Lower leg skin (tissue), 4 donors: ENCODE measurements at regions not wholly inside any gene's neighbourhood (a gene's known extent, or its start where the extent isn't known, plus 50 kb on each side); places are given as distances from the start of the nearest gene placed in this dataset.

ENCODE experiments used
- DNase-seq, 2 donors: peaks; one replicate each; pipeline ENCODE4 v3.0.0-alpha.2; 2019; ENCODE audit warnings: low spot score in 2 of 2
- H3K4me3 ChIP-seq: fragments of 200-600 bp; sonication (generic); 2 replicates; pipeline ENCODE4 v1.5.1; 2017; ENCODE audit warnings: mild to moderate bottlenecking, low read depth; ENCODE audit not compliant: poor library complexity, severe bottlenecking
- CTCF ChIP-seq, 3 donors: fragments of 450-650 bp; IDR thresholded peaks; one replicate each; pipeline ENCODE4 v1.5.1; 2016; ENCODE audit warnings: antibody characterized with exemption in 3 of 3, mild to moderate bottlenecking in 3 of 3, moderate library complexity in 2 of 3
- POLR2A ChIP-seq, 2 donors: fragments of 450-650 bp; IDR thresholded peaks; one replicate each; pipeline ENCODE4 v1.6.1; 2016 to 2017; ENCODE audit warnings: antibody characterized with exemption in 2 of 2, mild to moderate bottlenecking in 1 of 2, moderate library complexity in 1 of 2
- WGBS, 2 donors: methylation state at CpG; one replicate each; pipeline ENCODE4 v1.1.5; 2018; 5-methylcytosine and 5-hydroxymethylcytosine counted together
- intact Hi-C: fragments of 100-400 bp; cut with DNase I; formaldehyde crosslinking; loops from one replicate; pipeline ENCODE4 v1.15.0; 2023; ENCODE audit warnings: low total_unique reads

GRCh38 chr22:48851933-48852549 is 975.6 kb downstream of the BRD1 start:
- no peak overlapping the region for H3K4me3 ChIP-seq
- no peak for DNase-seq
- TF ChIP-seq CTCF (IDR thresholded peaks at IDR 0.05) (no peak), POLR2A (IDR thresholded peaks at IDR 0.05) (no peak)
- intact Hi-C loops, result no loop called here
- 78 to 82% methylated on average over 21 of the region's 22 CpGs for WGBS, 2 donors

- TF ChIP-seq POLR2A (IDR thresholded peaks at IDR 0.05), result no peak
- TF ChIP-seq CTCF (IDR thresholded peaks at IDR 0.05), result no peak
- H3K4me3 ChIP-seq, result no peak overlapping the region
- intact Hi-C loops, result no loop called here
- no peak for DNase-seq
- 83 to 90% methylated on average over 16 of the region's 16 CpGs for WGBS, 2 donors
Observed at GRCh38 chr22:48850658-48851287, 976.9 kb downstream of the BRD1 start.

- H3K4me3 ChIP-seq, result no peak overlapping the region
- WGBS, 2 donors, result 64 to 74% methylated on average over 12 of the region's 13 CpGs
- TF ChIP-seq POLR2A (IDR thresholded peaks at IDR 0.05) (no peak), CTCF (IDR thresholded peaks at IDR 0.05) (no peak)
- intact Hi-C loops, result no loop called here
- DNase-seq, result no peak
Observed at GRCh38 chr22:48849963-48850657, 977.6 kb downstream of the BRD1 start.

- H3K4me3 ChIP-seq, result no peak overlapping the region
- no peak for DNase-seq
- 41 to 58% methylated on average over 8 of the region's 8 CpGs for WGBS, 2 donors
- intact Hi-C loops, result no loop called here
- TF ChIP-seq CTCF (IDR thresholded peaks at IDR 0.05) (no peak), POLR2A (IDR thresholded peaks at IDR 0.05) (no peak)
Observed at GRCh38 chr22:48849219-48849912, 978.3 kb downstream of the BRD1 start.

- intact Hi-C loops, result no loop called here
- TF ChIP-seq CTCF (IDR thresholded peaks at IDR 0.05), result no peak
- TF ChIP-seq POLR2A (IDR thresholded peaks at IDR 0.05), result no peak
- WGBS, 2 donors, result 85 to 93% methylated on average over 5 of the region's 5 CpGs
- DNase-seq, result no peak
- H3K4me3 ChIP-seq, result no peak overlapping the region
Observed at GRCh38 chr22:48846200-48846599, 981.5 kb downstream of the BRD1 start.
